ENCODE measurements at regions not wholly inside any gene's neighbourhood (a gene's known extent, or its start where the extent isn't known, plus 50 kb on each side); places are given as distances from the start of the nearest gene placed in this dataset.

DNA sequence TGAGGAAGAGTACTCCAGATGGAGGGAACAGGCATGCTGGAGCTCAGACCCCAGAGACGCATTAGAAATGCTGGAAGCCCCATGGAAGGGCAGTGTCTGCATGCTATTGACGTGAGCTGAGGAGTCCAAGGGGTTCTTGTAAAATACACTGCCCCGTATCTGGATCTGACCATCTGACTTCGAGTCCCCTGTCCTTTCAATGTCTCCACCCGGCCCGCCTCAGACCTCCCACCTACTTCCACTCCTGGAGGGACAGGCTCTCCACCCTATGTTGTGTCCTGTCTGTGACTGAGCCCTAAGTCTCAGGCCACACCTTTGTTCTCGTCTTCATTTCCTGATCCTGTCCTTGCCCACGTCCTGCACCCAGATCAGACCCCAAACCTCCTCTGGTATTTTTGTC is 496.3 kb downstream of the CDH26 start:
- no peak for DNase-seq

DNA sequence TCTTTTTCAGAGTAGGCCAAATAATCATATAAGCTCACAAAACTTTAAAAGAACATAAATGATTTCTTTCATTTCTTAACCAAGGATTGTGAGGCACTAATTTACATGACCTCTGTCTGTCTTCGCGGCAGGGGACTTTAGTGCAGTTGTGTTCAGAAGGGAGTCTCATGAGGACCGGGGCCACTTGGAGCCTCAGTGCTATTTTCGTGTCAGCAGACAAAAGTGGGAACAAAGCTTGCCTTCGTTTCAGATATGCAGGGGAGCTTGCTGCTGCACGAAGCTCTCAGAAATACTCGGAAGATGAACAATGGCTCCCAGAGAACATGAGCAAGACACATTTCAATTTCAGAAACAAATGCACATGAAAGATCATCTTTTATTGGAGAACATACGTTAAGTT is 497.0 kb downstream of the CDH26 start:
- DNase-seq: no peak

DNA sequence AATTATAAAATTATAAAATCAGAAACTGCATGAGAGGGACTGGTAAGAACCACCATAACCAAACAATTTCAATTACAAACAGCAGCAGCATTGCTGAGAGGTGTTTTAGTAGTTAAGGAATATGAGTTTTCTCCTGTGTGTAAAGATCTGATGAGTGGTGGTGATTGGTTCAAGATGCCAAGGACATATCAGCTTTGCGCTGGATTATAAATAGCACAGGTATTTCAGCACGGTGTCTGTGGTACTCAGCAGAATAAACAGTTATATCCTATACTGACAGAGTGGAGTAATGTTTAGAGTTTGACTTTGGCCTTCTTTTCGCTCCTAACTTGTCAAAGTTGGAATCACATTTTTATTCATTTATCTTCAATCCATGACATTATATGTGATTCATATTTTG is 501.0 kb downstream of the CDH26 start:
- no peak for DNase-seq

DNA sequence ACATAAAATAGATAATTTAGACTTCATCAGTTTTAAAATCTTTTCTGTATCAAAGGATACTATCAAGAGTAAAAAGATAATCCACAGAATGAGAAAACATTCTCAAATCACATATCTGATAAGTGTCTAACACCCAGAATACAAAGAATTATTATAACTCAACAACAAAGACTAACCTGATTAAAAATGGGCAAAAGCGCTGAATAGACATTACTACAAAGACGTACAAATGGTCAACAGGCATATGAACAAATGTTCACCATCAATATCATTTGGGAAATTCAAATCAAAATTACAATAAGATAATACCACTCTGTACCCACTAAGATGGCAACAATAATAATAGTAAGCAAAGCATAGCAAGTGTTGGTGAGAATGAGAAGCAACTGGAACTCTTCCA is 503.8 kb downstream of the CDH26 start:
- DNase-seq: no peak

DNA sequence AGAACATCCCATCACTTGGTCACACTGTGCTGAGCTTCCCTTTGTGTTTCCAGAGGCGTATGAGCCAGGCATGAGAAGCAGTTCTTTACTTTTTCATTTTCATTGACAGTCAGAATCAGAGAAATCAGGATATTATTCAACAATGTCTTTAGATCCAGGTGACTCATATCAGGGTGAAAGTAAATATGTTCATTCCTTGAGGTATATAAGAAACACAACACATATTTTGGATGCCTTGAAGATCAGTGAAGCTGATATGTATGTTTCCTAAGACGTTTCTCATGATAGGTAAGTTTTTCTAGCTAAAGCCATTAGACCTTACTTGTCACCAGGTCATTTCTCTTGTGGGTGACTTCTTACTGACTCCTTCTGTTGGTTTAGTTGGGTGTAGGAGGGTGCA is 505.6 kb downstream of the CDH26 start:
- DNase-seq: no peak

DNA sequence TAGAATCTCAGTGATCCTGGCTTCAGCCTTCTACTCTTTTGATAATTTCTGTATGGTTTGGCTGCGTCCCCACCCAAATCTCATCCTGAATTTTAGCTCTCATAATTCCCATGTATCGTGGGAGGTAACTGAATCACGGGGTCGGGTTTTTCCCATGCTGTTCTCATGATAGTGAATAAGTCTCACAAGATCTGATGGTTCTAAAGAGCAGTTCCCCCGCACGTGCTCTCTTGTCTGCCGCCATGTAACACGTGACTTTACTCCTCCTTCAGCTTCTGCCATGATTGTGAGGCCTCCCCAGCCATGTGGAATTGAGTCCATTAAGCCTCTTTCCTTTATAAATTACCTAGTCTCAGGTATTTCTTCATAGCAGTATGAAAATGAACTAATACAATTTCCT is 507.2 kb downstream of the CDH26 start:
- no peak for DNase-seq

DNA sequence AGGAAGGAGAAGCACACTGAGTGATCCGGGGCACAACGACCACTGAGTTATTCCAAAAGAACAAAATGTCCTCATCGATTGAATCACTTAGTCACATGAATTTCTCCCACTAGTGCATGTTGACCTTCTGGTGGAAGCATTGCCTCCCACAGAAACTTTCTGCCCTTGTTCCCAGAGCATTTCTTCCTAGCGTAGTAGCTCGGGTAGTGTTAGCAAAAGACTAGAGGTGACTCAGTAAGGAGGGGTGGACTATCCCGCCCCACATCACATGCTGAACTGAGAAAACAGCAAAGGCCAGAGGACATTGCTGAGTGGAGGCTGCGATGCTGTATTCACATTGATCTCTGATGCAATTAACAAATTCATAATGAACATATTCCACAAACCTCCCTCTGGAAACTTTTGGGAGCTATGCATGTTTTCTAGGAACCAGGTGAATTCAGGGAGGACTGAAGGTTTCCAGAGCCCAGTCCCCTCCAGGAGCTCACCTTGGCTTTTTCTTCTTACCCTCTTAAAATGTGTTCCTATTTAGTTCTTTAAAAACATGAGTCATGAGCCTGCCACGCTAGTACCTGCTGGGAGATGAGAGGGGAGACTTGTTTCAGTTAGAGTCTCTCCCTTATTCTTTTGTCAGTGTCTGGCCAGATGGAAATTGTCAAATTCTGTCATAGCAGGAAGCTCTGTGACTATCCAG is 507.9 kb downstream of the CDH26 start:
- no peak for DNase-seq

DNA sequence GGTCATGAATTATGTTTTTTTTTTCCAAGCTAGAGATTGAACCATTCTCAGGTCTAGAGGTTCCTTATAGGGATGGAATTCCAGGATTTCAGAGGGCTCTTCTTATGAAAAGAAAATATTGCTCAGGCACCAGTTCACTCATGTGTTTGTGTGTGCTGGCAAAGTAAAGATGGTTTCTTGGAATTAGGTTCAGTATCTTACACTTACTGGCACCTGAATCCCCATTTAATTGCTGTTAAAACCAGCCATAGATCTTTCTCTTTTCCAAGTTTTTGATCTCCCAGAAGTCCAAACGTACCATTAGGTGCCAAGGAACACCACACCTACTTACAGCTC is 508.4 kb downstream of the CDH26 start:
- no peak for DNase-seq

DNA sequence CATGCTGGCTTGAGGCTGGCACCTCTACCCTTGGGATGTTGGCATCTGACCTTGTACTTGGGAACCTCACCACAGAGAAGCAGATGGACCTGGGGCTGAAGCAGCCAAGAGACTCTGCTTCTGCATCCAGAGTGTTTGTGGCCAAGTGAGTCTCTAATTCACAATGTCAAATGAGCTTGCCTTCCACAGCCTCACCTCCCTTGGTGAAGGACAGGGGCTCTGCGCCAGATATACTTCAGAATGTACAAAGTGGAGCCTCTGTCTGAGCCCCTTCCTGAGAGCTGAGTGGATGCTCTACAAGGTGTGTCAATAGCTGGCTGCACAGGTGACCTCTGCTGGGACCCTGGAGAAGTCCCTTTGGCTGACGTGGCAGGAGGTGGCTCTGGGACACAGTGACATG is 508.9 kb downstream of the CDH26 start:
- no peak for DNase-seq

DNA sequence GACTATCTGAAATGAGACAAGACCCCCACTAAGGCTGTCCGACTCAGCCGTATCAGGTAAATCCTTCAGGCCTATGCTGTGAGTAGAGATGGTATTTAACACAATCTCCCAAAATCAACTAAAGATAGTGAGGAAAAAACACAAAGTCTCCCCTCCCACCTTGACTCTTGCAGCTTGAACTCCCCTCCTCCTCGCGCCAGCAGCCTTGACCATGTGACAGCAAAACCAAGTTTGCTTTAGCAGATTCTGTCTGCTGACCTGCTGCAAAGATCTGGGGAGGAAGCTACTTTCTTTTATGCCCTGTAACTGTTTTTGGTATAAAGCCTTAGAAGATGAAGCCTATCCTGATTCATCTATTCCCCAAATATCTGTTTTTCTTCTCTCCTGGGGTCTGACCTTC is 509.5 kb downstream of the CDH26 start:
- no peak for DNase-seq

DNA sequence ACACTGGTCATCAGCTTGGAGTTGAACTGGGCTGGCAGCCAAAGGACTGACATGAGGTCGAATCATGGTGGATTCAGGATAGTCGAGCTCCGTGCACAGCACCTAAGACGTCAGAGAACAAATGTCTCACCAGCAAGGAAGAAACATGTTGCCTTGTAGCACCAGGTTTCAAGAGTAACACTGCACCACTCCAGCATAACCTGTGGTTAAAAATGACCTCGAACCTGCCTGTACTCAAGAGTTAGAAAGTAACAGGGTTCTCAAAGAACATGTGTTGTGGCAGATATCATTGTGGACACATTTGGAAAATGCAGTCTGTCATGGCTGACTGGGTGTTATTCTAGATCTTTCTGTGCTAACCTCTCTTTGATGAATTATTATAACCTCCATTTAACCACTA is 511.6 kb downstream of the CDH26 start:
- DNase-seq: no peak

DNA sequence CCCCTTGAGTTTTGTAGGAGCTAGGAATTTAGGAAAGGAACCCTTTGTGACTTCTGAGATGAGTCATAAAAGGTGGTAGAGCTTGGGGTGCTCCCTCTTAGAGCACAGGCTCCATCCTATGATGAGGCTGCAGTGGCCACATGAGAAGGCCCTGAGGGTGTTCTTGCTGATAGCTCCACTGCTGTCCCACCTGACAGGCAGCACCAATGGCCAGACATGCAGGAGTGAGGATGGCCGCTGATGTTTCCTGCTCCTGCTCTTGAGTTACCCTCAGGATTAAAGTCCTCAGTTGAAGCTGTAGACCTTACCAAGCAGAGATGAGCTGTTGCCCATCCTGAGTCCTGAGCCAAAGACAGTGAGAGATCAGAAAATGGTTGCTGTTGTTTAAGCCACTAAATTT is 512.1 kb downstream of the CDH26 start:
- DNase-seq: no peak

DNA sequence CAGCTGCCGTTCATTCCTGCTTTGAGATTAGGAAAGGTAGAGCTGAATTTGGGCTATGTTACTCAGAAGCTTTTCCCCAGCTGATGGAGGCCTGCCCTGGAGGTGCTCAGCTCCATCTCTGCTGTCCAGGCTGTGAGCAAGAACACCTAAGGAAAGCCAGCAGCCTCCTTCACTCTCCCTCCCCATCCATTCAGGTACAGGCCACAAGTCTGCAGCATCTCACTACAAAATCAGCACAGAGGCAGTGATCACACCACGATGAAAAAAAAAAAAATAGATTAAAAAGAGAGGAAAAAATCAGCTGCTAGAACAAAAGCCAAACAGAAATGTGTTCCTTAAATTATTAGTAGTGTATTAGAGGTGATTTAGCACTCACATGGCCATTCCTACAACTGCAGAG is 515.0 kb downstream of the CDH26 start:
- DNase-seq: no peak

DNA sequence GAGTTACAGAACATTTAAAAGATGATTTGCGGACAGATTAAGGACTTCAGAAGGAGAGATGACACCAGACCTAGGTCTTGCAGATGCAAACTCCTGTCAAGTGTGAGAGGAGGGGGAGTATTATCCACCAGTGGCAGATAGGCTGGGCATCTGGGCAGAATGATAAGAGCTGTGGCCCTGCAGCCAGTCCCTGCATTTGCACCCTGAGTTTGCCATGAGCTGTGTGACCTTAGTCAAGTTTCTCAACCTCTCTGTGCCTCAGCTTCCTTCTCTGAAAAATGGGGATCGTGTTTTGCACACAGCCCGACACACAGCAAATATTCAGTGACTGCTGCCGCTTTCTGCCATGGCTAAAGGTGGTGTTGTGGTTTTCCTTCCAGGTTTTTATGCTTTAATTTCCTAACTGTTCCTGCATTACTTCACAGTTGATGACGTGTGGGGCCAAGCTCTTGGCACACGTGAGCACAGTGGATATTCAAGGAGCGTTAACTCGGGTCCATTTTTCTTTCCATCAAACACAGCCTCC is 516.2 kb downstream of the CDH26 start:
- DNase-seq: no peak

DNA sequence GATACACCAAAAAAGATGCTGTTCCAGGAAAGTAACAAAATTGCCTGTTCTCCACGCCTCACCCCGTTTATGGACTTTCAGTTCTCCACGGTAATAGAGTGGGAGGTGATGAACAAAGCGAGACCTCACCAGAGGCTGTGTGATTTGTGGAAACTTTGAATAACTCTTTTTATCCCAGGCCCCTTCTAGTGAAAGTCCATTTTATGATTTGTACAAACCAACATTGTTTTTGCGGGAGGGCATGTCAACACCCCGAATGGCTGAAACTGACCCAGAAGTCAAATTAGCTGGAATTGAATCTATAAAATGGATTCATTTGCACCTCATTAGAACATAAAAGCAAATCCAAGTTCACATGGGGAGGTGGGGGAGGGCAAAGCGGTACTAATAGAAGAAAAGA is 517.8 kb downstream of the CDH26 start:
- DNase-seq: no peak

DNA sequence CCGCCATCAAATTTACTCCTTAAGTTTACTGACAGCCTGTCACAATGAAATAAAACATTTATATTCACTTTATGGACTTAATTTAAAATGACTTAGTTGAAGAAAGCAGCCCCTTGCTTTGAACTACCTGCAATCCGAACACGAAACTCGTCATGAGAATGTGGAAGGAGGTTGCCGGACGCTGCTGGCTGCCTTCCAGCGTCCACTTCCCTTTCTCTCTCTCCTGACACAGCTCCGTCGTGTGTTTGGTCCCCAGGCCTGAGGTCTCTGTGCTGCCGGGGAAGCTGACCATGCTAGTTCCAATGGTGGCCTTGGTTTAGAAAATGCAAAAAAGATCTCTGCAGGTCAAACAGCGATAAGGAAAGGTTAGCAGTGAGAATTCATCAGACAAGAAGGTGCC is 519.7 kb downstream of the CDH26 start:
- DNase-seq: no peak

DNA sequence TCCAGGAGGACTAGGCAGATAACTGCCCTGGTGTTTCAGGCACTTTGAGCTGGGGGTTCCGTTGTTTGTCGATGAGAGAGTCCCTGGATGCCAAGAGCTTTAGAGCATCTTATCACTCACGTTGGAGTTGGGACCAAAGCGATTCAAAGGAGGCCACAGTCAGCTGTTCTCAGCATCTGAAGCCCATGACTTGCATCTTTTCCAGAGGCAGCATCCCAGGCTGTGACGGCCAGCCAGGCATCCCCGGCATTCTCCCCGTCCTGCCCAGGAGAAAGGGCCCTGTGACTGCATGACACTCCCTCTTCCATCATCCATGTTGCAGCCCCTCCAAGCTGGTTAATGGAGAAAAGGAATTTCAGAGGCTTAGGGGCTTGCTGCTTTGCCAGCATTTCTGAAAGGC is 520.3 kb downstream of the CDH26 start:
- no peak for DNase-seq

DNA sequence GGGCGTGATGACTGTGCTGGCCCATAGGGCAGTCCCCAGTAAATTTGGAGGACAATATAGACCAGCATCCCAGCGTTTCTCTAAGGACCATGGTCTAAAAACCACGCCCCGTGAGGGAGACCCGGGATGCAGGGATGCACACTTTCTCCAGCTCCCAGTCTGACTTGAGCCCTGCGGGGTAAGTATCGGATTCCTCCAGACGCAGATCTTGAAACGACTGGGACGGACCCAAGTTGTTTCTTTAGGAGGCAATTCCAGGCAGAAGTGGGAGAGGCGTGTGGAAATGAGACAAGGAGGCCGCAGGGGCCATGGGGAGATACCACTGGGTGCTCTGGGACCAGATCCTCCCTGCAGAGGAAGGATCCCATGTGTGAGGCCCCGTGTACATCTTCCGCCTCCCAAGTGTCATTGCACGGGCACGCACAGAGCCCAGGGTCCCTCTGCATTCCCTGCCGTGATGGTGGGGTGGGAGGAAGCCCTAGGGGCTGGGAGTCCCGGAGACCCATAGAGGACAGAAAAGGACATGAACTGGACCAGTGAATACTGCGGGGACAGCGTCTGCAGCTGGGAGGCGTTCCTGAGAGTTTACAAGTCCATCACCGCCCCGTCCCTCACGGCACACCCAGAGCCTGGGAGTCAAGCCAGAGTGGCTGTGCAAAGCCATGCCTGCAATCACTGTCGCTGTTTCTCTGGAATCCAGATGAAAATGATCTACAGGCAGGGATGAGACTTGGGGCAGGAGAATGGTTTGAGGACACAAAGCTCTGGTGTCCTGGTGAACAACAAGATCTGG is 522.9 kb downstream of the CDH26 start:
- DNase-seq: no peak

DNA sequence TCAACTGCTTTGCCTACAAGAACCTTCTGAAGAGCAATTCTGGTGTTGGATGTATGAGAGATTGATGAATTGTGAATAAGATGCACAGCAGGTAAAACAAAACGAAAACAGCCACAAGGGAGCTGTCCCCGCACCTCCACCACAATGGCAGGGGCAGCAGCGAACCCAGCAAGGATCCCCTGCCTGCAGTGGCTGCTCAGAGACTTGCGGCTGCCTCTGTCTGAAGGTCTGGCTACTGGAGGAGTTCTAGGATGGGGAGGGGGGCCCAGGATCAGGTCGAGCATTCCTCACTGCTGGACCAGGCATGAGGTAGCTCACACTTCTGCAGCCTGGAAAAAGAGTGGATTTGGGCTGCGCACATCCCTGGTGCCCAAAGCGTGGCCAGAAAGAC is 523.5 kb downstream of the CDH26 start:
- DNase-seq: no peak

DNA sequence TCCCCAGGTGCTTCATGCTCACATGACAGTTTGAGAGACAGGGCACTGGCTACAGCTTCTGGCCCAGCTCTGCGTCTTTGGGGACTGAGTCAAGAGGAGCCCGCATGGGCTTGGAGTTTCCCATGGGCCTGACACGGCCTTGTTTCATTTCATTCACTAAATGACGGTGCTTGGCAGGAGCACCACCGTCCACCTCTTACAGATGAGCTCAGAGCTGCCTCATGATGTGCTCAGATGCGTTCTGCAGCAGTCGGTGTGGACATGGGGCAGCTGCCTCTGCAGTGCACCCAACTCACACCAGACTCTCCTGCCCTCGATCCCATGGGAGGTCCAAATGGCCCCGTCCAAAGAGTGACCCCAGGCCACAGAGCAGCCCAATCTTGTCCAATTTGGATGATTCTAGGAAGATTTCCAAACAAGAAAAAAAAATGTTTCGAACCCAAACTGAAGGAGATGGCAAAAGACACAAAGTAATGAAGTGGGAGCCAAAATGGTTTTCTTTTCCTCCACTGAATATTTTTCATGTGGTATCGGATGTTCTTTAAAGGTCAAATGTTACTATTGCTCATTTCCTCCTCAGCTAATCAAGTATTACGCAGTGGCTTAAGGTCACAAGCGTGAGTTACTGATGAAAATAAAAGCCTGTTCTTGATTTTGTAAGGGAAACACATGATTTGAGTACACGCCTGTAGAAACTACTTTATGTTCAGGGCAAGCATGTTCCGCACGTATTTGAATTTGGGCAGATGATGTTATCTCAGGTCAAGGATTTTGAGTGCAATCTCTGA is 524.2 kb downstream of the CDH26 start:
- DNase-seq: no peak

DNA sequence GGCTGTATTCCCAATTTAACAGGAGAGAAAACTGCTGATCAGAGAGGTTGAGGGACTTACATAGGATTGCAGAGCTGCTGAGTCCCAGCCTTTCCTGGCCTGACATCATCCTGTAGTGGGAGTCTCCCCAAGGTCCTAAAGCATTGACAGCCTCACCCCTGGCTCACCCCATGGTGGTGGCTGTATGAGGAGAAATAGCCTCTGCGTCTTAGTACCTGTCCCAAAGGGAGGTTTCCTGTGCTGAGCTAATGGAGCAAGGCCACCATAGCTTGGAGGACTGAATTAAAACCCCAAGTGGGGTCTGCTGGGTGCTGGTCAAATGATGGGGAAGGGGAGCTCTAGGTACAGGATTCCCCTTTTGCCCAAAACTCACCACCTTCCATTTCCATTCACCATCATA is 525.1 kb downstream of the CDH26 start:
- DNase-seq: no peak

DNA sequence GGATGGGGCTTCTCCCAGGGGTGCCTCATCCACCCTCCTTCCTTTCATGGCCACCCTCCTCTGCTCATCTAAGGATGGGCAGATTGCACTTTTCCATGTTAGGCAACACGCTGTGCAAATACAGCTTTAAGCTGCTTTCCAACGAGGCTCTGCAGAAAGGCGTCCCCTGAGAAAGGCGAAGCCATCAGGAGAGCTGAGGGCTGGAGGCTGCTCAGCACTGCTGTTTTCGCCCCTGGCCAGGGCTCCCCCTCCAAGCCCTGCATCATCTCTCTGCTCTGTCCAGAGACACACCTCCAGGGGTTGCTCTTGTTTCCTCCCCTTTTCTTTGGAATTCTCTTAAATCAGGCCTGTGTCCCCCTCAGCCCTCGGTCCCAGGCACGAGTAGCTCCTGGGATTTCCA is 526.1 kb downstream of the CDH26 start:
- DNase-seq: no peak

DNA sequence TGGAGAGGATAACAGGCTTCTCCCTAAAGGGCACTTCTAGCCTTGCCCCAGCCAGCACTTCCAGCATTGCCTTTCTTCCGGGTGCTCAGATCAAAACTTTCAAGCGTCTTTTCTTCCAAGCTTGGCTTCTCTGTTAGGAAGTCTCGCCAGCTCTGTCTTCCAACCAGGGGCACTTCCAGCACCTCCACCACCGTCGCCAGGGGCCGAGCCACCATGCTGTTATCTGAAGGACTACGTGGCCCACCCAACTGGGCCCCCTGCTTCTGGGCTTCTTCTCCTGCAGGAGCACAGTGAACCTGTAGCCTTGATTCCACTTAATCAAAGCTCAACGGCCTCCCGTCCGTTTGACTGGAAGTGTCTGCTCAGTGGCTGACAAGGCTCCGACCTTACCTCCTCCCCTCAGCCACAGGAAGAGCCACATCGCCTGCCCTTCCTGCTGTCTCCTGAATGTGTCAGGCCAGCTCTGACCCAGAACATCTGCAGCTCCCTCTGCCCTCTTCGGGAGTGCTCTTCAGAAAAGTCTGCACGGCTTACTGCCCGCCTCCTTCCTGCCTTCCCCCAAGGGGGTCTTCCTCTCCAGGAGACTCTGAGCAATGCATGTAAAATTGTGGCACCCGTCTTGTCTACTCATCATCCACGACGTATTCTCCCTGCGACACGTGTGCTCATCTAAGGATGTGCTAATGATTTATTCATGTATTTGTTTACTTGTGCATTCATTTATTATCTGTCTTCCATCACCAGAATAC is 527.0 kb downstream of the CDH26 start:
- DNase-seq: no peak

Data from activated CD4-positive, CD25-positive, alpha-beta regulatory T cell (primary cell).